Astrocyte of the cerebellum (primary cell): ENCODE measurements at regions not wholly inside any gene's neighbourhood (a gene's known extent, or its start where the extent isn't known, plus 50 kb on each side); places are given as distances from the start of the nearest gene placed in this dataset.
"Not testable (repeated sequence)": the region's sequence is repeated elsewhere in the genome, so short reads cannot be mapped to it uniquely, and the experiment has no call there.

Experiments
- DNase-seq: peaks from one replicate; pipeline ENCODE4 v3.0.0-alpha.2; 2011; ENCODE audit warnings: low read depth
- H3K4me3 ChIP-seq: 2 replicates; pipeline ENCODE4 v1.5.1; 2011; ENCODE audit warnings: mild to moderate bottlenecking, low read depth, low read length, moderate library complexity
- in situ Hi-C: cut with HindIII; loops from 2 replicates; pipeline ENCODE4 v1.10.0; 2017; ENCODE audit warnings: low sequenced_read_pairs
- TF ChIP-seq, protein P1 (sequence below): IDR thresholded peaks from 2 replicates; pipeline ENCODE4 v1.5.1; 2012; ENCODE audit warnings: low read length, low read depth, moderate library complexity, mild to moderate bottlenecking; ENCODE audit errors: missing control alignments

DNA sequence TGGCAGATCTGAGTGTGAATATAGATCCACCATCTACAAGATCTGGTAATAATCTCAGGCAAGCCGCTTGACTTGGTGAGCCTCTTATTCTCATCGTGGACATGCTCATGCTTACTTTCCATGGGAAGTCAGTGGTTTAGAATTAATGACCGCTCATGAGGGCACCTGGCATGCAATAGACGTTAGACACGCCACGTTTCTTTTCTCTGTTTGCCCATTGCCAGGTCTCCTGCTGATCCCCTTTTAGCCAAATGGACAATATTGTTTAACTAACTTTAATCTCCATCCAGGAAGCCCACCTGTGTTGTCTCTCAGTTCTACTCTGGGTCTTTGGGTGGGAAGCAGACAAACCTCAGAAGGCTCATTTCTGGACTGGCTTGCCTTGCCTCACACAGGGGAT, 439.1 kb downstream of the ETS1 start:
- DNase-seq = no peak
- no peak overlapping the region for H3K4me3 ChIP-seq
- in situ Hi-C loops = no loop called here
- TF ChIP-seq, protein P1, sequence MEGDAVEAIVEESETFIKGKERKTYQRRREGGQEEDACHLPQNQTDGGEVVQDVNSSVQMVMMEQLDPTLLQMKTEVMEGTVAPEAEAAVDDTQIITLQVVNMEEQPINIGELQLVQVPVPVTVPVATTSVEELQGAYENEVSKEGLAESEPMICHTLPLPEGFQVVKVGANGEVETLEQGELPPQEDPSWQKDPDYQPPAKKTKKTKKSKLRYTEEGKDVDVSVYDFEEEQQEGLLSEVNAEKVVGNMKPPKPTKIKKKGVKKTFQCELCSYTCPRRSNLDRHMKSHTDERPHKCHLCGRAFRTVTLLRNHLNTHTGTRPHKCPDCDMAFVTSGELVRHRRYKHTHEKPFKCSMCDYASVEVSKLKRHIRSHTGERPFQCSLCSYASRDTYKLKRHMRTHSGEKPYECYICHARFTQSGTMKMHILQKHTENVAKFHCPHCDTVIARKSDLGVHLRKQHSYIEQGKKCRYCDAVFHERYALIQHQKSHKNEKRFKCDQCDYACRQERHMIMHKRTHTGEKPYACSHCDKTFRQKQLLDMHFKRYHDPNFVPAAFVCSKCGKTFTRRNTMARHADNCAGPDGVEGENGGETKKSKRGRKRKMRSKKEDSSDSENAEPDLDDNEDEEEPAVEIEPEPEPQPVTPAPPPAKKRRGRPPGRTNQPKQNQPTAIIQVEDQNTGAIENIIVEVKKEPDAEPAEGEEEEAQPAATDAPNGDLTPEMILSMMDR = no peak

DNA sequence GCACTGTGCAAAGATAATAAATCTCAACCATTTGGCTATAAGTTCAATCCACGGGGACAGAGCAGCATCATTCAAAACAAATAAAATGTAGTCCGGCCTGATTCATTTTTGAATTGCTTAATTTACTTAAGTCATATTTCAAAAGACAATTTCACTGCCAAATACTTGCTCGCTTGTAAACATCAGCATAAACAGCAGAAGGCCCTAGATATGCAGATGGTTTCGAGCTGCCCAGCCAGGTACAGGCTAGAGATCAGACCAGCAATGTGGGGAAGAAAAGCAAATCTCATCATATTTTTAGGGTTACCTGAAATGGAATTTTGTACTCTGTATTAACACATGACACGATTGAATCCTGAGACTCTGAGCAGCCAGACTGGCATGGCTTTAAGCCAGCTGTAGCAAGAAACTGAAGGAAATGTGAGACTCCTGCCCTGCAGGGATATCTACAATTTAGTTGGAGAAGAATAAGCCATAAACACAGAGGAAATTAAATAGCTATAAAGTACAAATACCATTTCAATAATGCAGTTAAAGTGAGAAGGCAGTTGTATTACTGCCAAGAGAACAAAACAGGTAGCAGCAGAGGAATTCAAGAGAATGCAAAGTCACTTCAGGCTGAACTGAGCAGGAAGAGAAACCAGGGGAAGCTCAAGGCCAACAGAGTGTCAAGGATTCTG, 440.3 kb downstream of the ETS1 start:
- DNase-seq = no peak
- in situ Hi-C loops = no loop called here
- TF ChIP-seq, protein P1 = no peak
- H3K4me3 ChIP-seq = no peak overlapping the region

DNA sequence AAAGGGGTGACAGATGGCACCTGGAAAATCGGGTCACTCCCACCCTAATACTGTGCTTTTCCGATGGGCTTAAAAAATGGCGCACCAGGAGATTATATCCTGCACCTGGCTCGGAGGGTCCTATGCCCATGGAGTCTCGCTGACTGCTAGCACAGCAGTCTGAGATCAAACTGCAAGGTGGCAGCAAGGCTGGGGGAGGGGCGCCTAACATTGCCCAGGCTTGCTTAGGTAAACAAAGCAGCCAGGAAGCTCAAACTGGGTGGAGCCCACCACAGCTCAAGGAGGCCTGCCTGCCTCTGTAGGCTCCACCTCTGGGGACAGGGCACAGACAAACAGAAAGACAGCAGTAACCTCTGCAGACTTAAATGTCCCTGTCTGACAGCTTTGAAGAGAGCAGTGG, 447.1 kb downstream of the ETS1 start:
- in situ Hi-C loops, DNase-seq, H3K4me3 ChIP-seq: not testable (repeated sequence)

DNA sequence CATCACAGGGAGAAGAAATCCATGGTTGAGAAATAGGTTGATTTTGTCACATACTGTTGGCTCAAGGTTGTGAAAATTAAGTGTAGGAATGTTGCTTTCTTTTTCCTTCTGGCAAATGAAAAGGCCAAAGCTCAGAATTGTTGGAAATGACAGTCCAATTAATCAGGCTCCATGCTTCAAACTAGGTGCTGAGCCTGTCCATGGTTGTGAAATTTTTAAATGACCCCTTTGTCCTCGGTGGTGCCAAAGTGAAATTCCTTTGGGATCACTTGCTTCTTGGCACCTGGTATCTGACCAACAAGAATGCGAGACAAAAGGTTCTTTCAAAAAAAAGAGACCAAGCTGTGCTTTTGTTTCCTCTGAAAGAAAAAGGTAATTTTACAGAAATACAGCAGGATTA, 451.9 kb downstream of the ETS1 start:
- H3K4me3 ChIP-seq = no peak overlapping the region
- in situ Hi-C loops = no loop called here
- peak; percentile 94 for DNase-seq
- TF ChIP-seq, protein P1 = no peak

DNA sequence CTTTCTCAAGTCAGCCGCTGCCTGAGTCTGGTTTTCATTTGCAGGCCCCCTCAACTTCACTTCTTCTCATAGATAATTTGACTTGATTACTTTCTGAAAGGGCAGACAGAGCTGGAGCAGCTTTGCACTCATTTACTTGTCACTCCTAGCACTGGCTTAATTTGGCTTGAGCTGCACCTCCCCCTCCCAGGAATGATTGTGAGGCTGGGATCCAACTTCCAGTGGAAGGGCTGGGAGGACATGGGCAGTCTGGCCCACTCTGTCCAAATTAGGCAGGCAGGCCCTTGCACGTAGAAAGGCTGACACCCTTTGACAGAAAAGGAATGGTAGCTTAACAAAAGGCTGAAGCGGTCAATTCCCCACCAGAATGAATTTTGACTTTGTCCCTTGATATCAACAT, 453.9 kb downstream of the ETS1 start:
- in situ Hi-C loops = no loop called here
- no peak overlapping the region for H3K4me3 ChIP-seq
- no peak for DNase-seq
- TF ChIP-seq, protein P1 = no peak

DNA sequence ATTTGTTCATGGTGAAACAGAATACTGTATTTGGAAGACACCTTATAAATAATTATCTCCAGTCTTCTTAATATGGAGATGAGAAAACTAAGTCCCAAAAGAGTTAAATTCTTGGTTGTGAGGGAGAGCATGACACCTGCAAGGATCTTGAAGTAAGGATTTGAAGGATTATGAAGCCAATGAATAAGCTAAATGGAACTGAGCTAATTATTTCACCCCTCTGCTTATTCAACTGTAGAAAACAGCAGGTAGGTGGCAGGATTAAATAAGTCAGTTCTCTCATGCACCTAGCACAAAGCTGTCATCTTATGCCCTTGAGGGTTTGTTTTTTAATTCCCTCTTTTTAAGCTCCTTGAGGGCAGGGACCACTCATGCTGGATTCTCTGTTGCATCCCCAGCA, 457.3 kb downstream of the ETS1 start:
- no peak overlapping the region for H3K4me3 ChIP-seq
- TF ChIP-seq, protein P1 = no peak

DNA sequence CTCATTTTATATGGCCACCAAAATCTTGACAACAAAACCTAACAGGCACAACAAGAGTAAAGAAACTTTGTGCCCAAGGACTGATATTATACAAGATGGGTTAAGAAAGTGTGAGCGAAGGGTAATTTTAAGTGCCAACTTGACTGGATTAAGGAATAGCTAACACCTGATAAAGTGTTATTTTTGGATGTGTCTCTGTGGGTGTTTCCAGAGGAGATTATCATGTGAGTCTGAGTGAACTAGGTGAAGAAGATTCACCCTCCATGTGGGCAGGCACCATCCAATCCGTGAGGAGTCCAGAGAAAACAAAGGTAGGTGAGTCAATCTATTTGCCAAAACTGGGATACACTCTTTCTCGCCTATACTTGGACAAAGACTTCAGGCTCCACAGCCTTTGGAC, 461.6 kb downstream of the ETS1 start:
- no peak overlapping the region for H3K4me3 ChIP-seq
- in situ Hi-C loops = no loop called here
- TF ChIP-seq, protein P1 = no peak
- no peak for DNase-seq

More for the DNA sequence above, 457.3 kb downstream of the ETS1 start:
- no peak for DNase-seq
- in situ Hi-C loops = no loop called here
